GM13977 (cell line): ENCODE measurements at regions not wholly inside any gene's neighbourhood (a gene's known extent, or its start where the extent isn't known, plus 50 kb on each side); places are given as distances from the start of the nearest gene placed in this dataset.
"Not testable (repeated sequence)": the region's sequence is repeated elsewhere in the genome, so short reads cannot be mapped to it uniquely, and the experiment has no call there.

ENCODE experiments used
- DNase-seq: peaks from one replicate; pipeline ENCODE4 v3.0.0; 2012; ENCODE audit warnings: low spot score
- CTCF ChIP-seq: IDR thresholded peaks from 2 replicates; pipeline ENCODE4 v1.5.1; 2012; ENCODE audit warnings: mild to moderate bottlenecking, control low read depth; ENCODE audit not compliant: insufficient read depth; ENCODE audit errors: extremely low read depth, missing control alignments
- in situ Hi-C: fragments of 300-500 bp; cut with MboI; formaldehyde crosslinking; loops from one replicate; pipeline ENCODE4 v1.12.0; 2022; ENCODE audit warnings: low sequenced_read_pairs, low pct_unique_long_range_greater_than_20kb, mixed read lengths, inconsistent platforms; ENCODE audit not compliant: unreplicated experiment

- in situ Hi-C loops, result no loop called here
- DNase-seq, result no peak
- TF ChIP-seq CTCF, result no peak
Observed at GRCh38 chr10:120183546-120183945, 273.5 kb upstream of the PLPP4 start.

GRCh38 chr10:120184547-120185337 lies 272.3 kb upstream of the PLPP4 start:
- no peak for DNase-seq
- in situ Hi-C loops, result no loop called here
- no peak for TF ChIP-seq CTCF

- no peak for DNase-seq
- in situ Hi-C loops, result no loop called here
- no peak for TF ChIP-seq CTCF
Observed at GRCh38 chr10:120186506-120186905, 270.5 kb upstream of the PLPP4 start.

GRCh38 chr10:120187168-120187567 lies 269.9 kb upstream of the PLPP4 start:
- in situ Hi-C loops, result not testable (repeated sequence)

GRCh38 chr10:120188950-120189349 lies 268.1 kb upstream of the PLPP4 start:
- no peak for TF ChIP-seq CTCF
- DNase-seq, result no peak
- in situ Hi-C loops, result no loop called here

More at GRCh38 chr10:120187168-120187567, 269.9 kb upstream of the PLPP4 start:
- not testable (repeated sequence) for DNase-seq

- DNase-seq, result no peak
- in situ Hi-C loops, result no loop called here
- no peak for TF ChIP-seq CTCF
Observed at GRCh38 chr10:120195984-120196712, 260.9 kb upstream of the PLPP4 start.

- in situ Hi-C loops, result no loop called here
- no peak for DNase-seq
- TF ChIP-seq CTCF, result no peak
Observed at GRCh38 chr10:120204877-120205276, 252.2 kb upstream of the PLPP4 start.
